K562 (cell line): ENCODE measurements at regions not wholly inside any gene's neighbourhood (a gene's known extent, or its start where the extent isn't known, plus 50 kb on each side); places are given as distances from the start of the nearest gene placed in this dataset.

Source experiments
- ATAC-seq: fragments of 200-7000 bp; cut with Tn5 transposase; 3 replicates; pipeline ENCODE4 v1.9.1; 2020; ENCODE audit warnings: moderate library complexity
- BruUV-seq: library from RNA; stranded (reverse); fragments of 400-500 nt; replicated peaks from 2 replicates; lab custom pipeline; 2021; lab: Mats Ljungman, UMichigan
- CTCF ChIA-PET: fragments of 300-600 bp; formaldehyde crosslinking; extraction: SDS; loops from one replicate; lab custom pipeline; 2021; ENCODE audit warnings: low intra/inter-chr PET ratio; lab: Yijun Ruan, JAX
- POLR2A ChIA-PET: fragments of 300-600, 350-650 bp; sonication (Branson Sonifier 250); formaldehyde crosslinking; extraction: SDS; loops from one replicate; lab custom pipeline; 2021; ENCODE audit warnings: antibody characterized with exemption, inconsistent platforms; lab: Yijun Ruan, JAX
- DNase-seq, 4 experiments: peaks; one replicate each; pipeline versions ENCODE4 v3.0.0 to v3.0.0-alpha.2; 2011 to 2018; ENCODE audit warnings: low spot score in 3 of 4, mixed read lengths in 3 of 4; ENCODE audit errors: extremely low read depth in 1 of 4
- FAIRE-seq: peaks from 2 replicates; lab custom pipeline; 2011; peaks lifted over from hg19 to GRCh38; lab: Jason Lieb, UNC
- H2AFZ ChIP-seq: 2 replicates; pipeline ENCODE4 v1.6.0; 2011; ENCODE audit warnings: low read depth, low read length, control low read depth, inconsistent platforms
- H3K27ac ChIP-seq: fragments of 200-600 bp; 3 replicates; pipeline ENCODE4 v1.8.0; 2011; ENCODE audit warnings: low read depth, mild to moderate bottlenecking, control low read depth, inconsistent platforms, low read length, moderate library complexity, mixed read lengths; ENCODE audit errors: extremely low read depth
- H3K27me3 ChIP-seq, 2 experiments: fragments of 300-600 bp in 1 of 2; 2 replicates in 1 of 2; 3 replicates in 1 of 2; pipeline versions ENCODE4 v1.6.0 to v1.8.0; 2011; ENCODE audit warnings: inconsistent platforms in 2 of 2, low read length in 2 of 2, mild to moderate bottlenecking in 1 of 2, mixed read lengths in 1 of 2, moderate library complexity in 1 of 2; ENCODE audit not compliant: control insufficient read depth in 2 of 2, insufficient read depth in 2 of 2
- H3K36me3 ChIP-seq: fragments of 300-600 bp; 3 replicates; pipeline ENCODE4 v1.8.0; 2011; ENCODE audit warnings: mild to moderate bottlenecking, low read length, inconsistent platforms; ENCODE audit not compliant: control insufficient read depth, insufficient read depth
- H3K4me1 ChIP-seq, 2 experiments: fragments of 200-600 bp in 1 of 2; replicated peaks in 1 of 2; 2 replicates in 1 of 2; 3 replicates in 1 of 2; pipeline versions ENCODE4 v1.5.1 to v1.8.0; 2011; ENCODE audit warnings: inconsistent platforms in 2 of 2, low read length in 2 of 2, mild to moderate bottlenecking in 1 of 2, mixed read lengths in 1 of 2, moderate library complexity in 1 of 2; ENCODE audit not compliant: control insufficient read depth in 2 of 2, insufficient read depth in 2 of 2
- H3K4me2 ChIP-seq: 2 replicates; pipeline ENCODE4 v1.6.1; 2011; ENCODE audit warnings: low read length, control low read depth, inconsistent platforms, mixed read lengths; ENCODE audit not compliant: insufficient read depth
- H3K4me3 ChIP-seq: fragments of 200-600 bp; sonication (generic), shearing (Covaris generic); 2 replicates; pipeline ENCODE4 v1.5.1; 2016; ENCODE audit warnings: control low read depth, inconsistent platforms
- H3K79me2 ChIP-seq: fragments of 200-600 bp; 3 replicates; pipeline ENCODE4 v1.8.0; 2011; ENCODE audit warnings: low read length, inconsistent platforms; ENCODE audit not compliant: control insufficient read depth, insufficient read depth
- H3K9ac ChIP-seq, 2 experiments: 2 replicates each; pipeline versions ENCODE4 v1.6.0 to v1.6.1; 2011; ENCODE audit warnings: low read depth in 2 of 2, low read length in 2 of 2, control low read depth in 1 of 2, inconsistent platforms in 1 of 2, mild to moderate bottlenecking in 1 of 2, mixed read lengths in 1 of 2; ENCODE audit not compliant: insufficient read depth in 1 of 2
- H3K9me1 ChIP-seq: one replicate; pipeline ENCODE4 v1.6.0; 2011; ENCODE audit warnings: inconsistent platforms, mild to moderate bottlenecking, low read length, moderate library complexity; ENCODE audit not compliant: control insufficient read depth, insufficient read depth
- H3K9me3 ChIP-seq: replicated peaks from 2 replicates; pipeline ENCODE4 v1.5.1; 2011; ENCODE audit warnings: low read depth, low read length, inconsistent platforms; ENCODE audit not compliant: control insufficient read depth, insufficient read depth
- H4K20me1 ChIP-seq: replicated peaks from 2 replicates; pipeline ENCODE4 v1.6.1; 2011; ENCODE audit warnings: low read length, inconsistent platforms, mixed read lengths; ENCODE audit not compliant: control insufficient read depth, insufficient read depth
- BRCA1 ChIP-seq, 2 experiments: fragments of 450-650 bp in 1 of 2; sonication (generic) in 1 of 2; formaldehyde crosslinking in 1 of 2; IDR thresholded peaks; 2 replicates each; pipeline versions ENCODE4 v1.5.0 to v1.6.1; 2017 to 2020; ENCODE audit warnings: mild to moderate bottlenecking in 1 of 2, missing genetic modification reagents in 1 of 2
- CREB1 ChIP-seq, 2 experiments: sonication (generic) in 1 of 2; formaldehyde crosslinking in 1 of 2; IDR thresholded peaks; 2 replicates each; pipeline versions ENCODE4 v1.6.1 to v1.8.0; 2012 to 2022; ENCODE audit warnings: inconsistent platforms in 1 of 2, mild to moderate bottlenecking in 1 of 2, missing genetic modification reagents in 1 of 2, moderate library complexity in 1 of 2
- FOXP4 ChIP-seq: sonication (generic); formaldehyde crosslinking; IDR thresholded peaks from 2 replicates; pipeline ENCODE4 v1.8.0; 2022; ENCODE audit warnings: mild to moderate bottlenecking, missing genetic modification reagents, borderline replicate concordance
- JUND ChIP-seq, 2 experiments: IDR thresholded peaks; 2 replicates in 1 of 2; 3 replicates in 1 of 2; pipeline ENCODE4 v1.6.1; 2011; ENCODE audit warnings: borderline replicate concordance in 2 of 2, low read depth in 2 of 2, low read length in 2 of 2, improper control_type of control experiment in 1 of 2, missing biosample characterization in 1 of 2, missing genetic modification characterization in 1 of 2, missing genetic modification reagents in 1 of 2
- NFXL1 ChIP-seq: fragments of 450-650 bp; formaldehyde crosslinking; IDR thresholded peaks from 2 replicates; pipeline ENCODE4 v1.4.0; 2021; ENCODE audit warnings: mild to moderate bottlenecking
- OTX1 ChIP-seq: fragments of 450-650 bp; formaldehyde crosslinking; IDR thresholded peaks from 2 replicates; pipeline ENCODE4 v1.4.0; 2022; ENCODE audit warnings: mild to moderate bottlenecking
- ZNF121 ChIP-seq: sonication (generic); formaldehyde crosslinking; conservative IDR thresholded peaks from 2 replicates; pipeline ENCODE4 v1.8.0; 2022; ENCODE audit warnings: missing genetic modification reagents
- ZNF551 ChIP-seq: fragments of 250-450 bp; sonication (Bioruptor Pico); IDR thresholded peaks from 2 replicates; pipeline ENCODE4 v1.5.0; 2021; ENCODE audit warnings: mild to moderate bottlenecking, moderate library complexity
- WGBS: fragments of 100-300 bp; shearing (Covaris generic); methylation state at CpG from one replicate; pipeline ENCODE4 v1.1.6; 2016; ENCODE audit warnings: low coverage, mixed read lengths; ENCODE audit not compliant: insufficient coverage; ENCODE audit errors: missing lambda C conversion rate; 5-methylcytosine and 5-hydroxymethylcytosine counted together
- in situ Hi-C: fragments of 300-500 bp; cut with MboI; formaldehyde crosslinking; loops from 4 replicates; pipeline ENCODE4 v1.15.0; 2018; ENCODE audit warnings: inconsistent platforms, mixed read lengths
- intact Hi-C: fragments of 100-400 bp; cut with micrococcal nuclease; formaldehyde crosslinking; loops from 2 replicates; pipeline ENCODE4 v1.14.2; 2022

GRCh38 chr3:124413393-124413792 lies 316.9 kb upstream of the UMPS start:
- Histone ChIP-seq H3K9me3 (no peaks in the 10 kb centered on the region), H3K9ac (no peak overlapping the region), H3K27ac (no peak overlapping the region), H3K36me3 (no peaks in the 10 kb centered on the region), H3K27me3 (0 out of 5 replicates have a peak, but pooled peaks cover 0 to 7% of the 10 kb centered on the region in 2 experiments), H3K4me3 (no peak overlapping the region), H3K4me1 (no peaks in the 10 kb centered on the region), H4K20me1 (no peaks in the 10 kb centered on the region), H3K4me2 (no peak overlapping the region), H3K79me2 (no peaks in the 10 kb centered on the region), H3K9me1 (no peaks in the 10 kb centered on the region), H2AFZ (no peak overlapping the region)
- DNase-seq (no peak), ATAC-seq (no peak), FAIRE-seq (no peak)
- CTCF ChIA-PET = no interaction called here
- WGBS = 2% methylated on average over 9 of the region's 9 CpGs
- POLR2A ChIA-PET = no interaction called here
- BruUV-seq = no TSS peak
- in situ Hi-C loops (no loop called here), intact Hi-C loops (no loop called here)
- TF ChIP-seq FOXP4 (CRISPR knock-in tag) (no peak), CREB1 (IDR thresholded peaks at IDR 0.05) (no peak), CREB1 (CRISPR knock-in tag; IDR thresholded peaks at IDR 0.05) (no peak), ZNF551 (no peak), NFXL1 (CRISPR knock-in tag) (no peak), JUND (IDR thresholded peaks at IDR 0.05; ENCODE audit: borderline replicate concordance, low read depth, low read length) (no peak), JUND (tag; IDR thresholded peaks at IDR 0.05; ENCODE audit: borderline replicate concordance, low read depth, low read length) (no peak), ZNF121 (no peak), BRCA1 (IDR thresholded peaks at IDR 0.05) (no peak), BRCA1 (CRISPR knock-in tag; IDR thresholded peaks at IDR 0.05) (no peak), OTX1 (CRISPR knock-in tag) (no peak)
